ENCODE measurements at regions not wholly inside any gene's neighbourhood (a gene's known extent, or its start where the extent isn't known, plus 50 kb on each side); places are given as distances from the start of the nearest gene placed in this dataset.
"Not testable (repeated sequence)": the region's sequence is repeated elsewhere in the genome, so short reads cannot be mapped to it uniquely, and the experiment has no call there.

DNA sequence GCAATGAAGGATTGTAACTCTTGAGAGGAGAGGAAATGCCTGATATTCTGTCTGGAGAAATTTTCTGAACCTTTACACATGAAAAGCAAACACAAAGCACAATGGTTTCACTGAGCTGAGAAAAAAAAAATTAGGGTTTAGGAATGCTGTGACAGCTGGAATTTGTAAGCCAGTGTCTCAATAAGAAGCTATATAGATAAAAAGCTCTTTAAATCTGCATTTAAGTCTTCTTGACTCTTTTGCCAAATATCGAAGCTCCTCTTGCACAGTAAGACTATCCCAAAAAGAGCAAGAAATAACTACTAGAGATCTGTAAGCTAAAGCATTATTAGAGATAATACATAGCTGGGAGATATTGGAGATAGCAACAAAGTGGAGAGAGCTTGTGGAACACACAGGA, 1334.0 kb upstream of the CITED2 start:
- Histone ChIP-seq H3K9me2 (ENCODE audit: insufficient read depth) (no peaks in the 10 kb centered on the region), H3K4me2 (ENCODE audit: unreplicated experiment) (no peak overlapping the region), H2AFZ (peak overlapping the region; percentile 61), H3K9me3 (ENCODE audit: low read depth) (no peaks in the 10 kb centered on the region), H3K4me1 (ENCODE audit: insufficient read depth) (no peaks in the 10 kb centered on the region), H3K27me3 (replicated peaks; ENCODE audit: insufficient read depth) (no peaks in the 10 kb centered on the region), H3K36me3 (ENCODE audit: low read depth) (no peaks in the 10 kb centered on the region), H3K4me3 (no peak overlapping the region), H4K20me1 (ENCODE audit: insufficient read depth) (no peaks in the 10 kb centered on the region), H3K9ac (no peak overlapping the region), H3K79me2 (ENCODE audit: insufficient read depth) (no peaks in the 10 kb centered on the region), H3K27ac (no peak overlapping the region), H3F3A (ENCODE audit: insufficient read depth) (no peaks in the 10 kb centered on the region)
- no peak for DNase-seq
- in situ Hi-C loops (cut with MboI), result no loop called here
- TF ChIP-seq EZH2phosphoT487 (IDR thresholded peaks at IDR 0.05; ENCODE audit: insufficient read depth, low read depth), result no peak
- no peak for TF ChIP-seq EZH2 (IDR thresholded peaks at IDR 0.05; ENCODE audit: insufficient read depth, poor library complexity, severe bottlenecking)
- WGBS, 2 experiments (ENCODE audit: low coverage in 1 of 2, low lambda C conversion rate in 2 of 2, missing lambda C conversion rate in 2 of 2), result 19% methylated on average over 1 of the region's 1 CpG

DNA sequence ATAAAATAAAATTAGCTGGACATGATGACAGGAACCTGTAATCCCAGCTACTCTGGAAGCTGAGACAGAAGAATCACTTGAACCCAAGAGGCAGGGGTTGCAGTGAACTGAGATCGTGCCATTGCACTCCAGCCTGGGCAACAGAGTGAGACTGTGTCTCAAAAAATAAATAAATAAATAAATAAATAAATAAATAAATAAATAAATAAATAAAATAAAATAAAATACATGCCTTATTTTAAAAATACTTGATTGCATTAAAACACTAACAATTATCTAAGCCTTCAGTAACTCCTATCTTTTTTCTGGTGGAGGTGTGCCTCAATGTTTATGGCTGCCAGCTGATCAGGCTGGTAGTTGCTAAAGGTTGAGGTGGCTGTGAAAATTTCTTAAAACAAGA, 1329.6 kb upstream of the CITED2 start:
- H3K9me2 ChIP-seq (ENCODE audit: insufficient read depth); H3K27me3 ChIP-seq (replicated peaks; ENCODE audit: insufficient read depth); H3K4me1 ChIP-seq (ENCODE audit: insufficient read depth); H2AFZ ChIP-seq; H4K20me1 ChIP-seq (ENCODE audit: insufficient read depth); H3K79me2 ChIP-seq (ENCODE audit: insufficient read depth); DNase-seq; H3F3A ChIP-seq (ENCODE audit: insufficient read depth); H3K9me3 ChIP-seq (ENCODE audit: low read depth); H3K4me2 ChIP-seq (ENCODE audit: unreplicated experiment); H3K36me3 ChIP-seq (ENCODE audit: low read depth); H3K4me3 ChIP-seq; H3K27ac ChIP-seq; H3K9ac ChIP-seq; in situ Hi-C loops (cut with MboI): not testable (repeated sequence)
- 88 to 93% methylated on average over 1 of the region's 1 CpG for WGBS, 2 experiments (ENCODE audit: low coverage in 1 of 2, low lambda C conversion rate in 2 of 2, missing lambda C conversion rate in 2 of 2)

DNA sequence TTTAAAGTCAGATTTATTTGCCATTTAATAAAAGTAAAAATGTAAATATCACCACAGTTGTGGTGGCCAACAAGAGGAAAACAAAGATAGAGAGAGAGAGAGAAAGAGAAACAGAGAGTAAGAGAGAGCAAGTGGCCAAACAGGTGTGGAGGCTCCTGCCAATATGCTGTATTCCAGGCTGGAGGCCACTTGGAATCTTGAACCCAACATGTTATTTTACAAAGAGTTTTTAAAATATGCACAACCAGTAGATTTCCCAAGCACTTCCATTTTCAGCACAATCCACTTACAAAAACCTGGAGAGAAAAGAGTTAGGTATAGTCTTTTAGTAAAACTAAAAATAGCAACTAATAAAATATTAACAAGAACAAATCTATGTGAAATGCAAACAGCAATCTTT, 1323.1 kb upstream of the CITED2 start:
- Histone ChIP-seq H4K20me1 (ENCODE audit: insufficient read depth) (no peaks in the 10 kb centered on the region), H3K36me3 (ENCODE audit: low read depth) (no peaks in the 10 kb centered on the region), H3F3A (ENCODE audit: insufficient read depth) (no peaks in the 10 kb centered on the region), H3K27me3 (replicated peaks; ENCODE audit: insufficient read depth) (no peaks in the 10 kb centered on the region), H3K9ac (no peak overlapping the region), H3K79me2 (ENCODE audit: insufficient read depth) (no peaks in the 10 kb centered on the region), H3K27ac (no peak overlapping the region), H3K4me3 (no peak overlapping the region), H2AFZ (no peak overlapping the region), H3K4me2 (ENCODE audit: unreplicated experiment) (no peak overlapping the region), H3K4me1 (ENCODE audit: insufficient read depth) (no peaks in the 10 kb centered on the region), H3K9me3 (ENCODE audit: low read depth) (no peaks in the 10 kb centered on the region), H3K9me2 (ENCODE audit: insufficient read depth) (no peaks in the 10 kb centered on the region)
- TF ChIP-seq EZH2phosphoT487 (IDR thresholded peaks at IDR 0.05; ENCODE audit: insufficient read depth, low read depth), result no peak
- no peak for TF ChIP-seq EZH2 (IDR thresholded peaks at IDR 0.05; ENCODE audit: insufficient read depth, poor library complexity, severe bottlenecking)
- no peak for DNase-seq
- in situ Hi-C loops (cut with MboI), result no loop called here

DNA sequence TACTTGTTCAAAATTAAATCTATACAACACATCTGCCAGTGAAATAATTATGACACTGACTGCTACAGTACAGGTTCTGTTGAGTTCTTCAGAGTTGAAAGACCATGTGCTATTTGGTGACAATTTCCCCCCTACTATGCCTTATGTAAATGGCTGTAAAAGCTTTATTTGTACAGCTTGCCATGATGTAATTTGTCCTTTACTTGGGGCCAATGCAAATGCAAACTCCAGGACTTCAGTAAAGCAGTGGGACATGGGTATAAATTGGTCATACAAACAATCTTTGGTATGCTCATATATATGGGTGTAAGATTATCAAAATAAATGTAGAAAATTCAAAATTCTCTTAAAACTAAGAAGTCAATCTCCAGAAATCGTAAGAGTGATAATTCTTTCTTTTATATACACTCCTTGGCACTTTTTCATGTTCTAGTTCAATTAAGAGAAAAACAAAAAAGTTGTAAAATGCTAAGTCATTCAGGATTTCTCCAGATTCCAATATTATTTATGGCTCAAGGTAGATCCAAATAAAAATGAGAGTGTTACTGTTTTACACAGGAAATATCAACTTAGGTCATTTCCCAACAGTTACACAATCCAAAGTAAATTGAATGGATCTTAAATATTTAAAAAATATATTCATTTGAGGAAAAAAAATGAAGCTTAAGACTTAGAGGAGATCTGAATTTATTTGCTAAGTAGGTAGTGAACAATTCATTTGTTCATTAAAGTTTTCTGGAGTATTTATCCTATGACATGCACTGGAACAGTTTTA, 1310.5 kb upstream of the CITED2 start:
- Histone ChIP-seq H3F3A (ENCODE audit: insufficient read depth) (no peaks in the 10 kb centered on the region), H3K36me3 (ENCODE audit: low read depth) (no peaks in the 10 kb centered on the region), H3K4me2 (ENCODE audit: unreplicated experiment) (no peak overlapping the region), H3K9me2 (ENCODE audit: insufficient read depth) (no peaks in the 10 kb centered on the region; the same call in 1 of the 2 replicates), H2AFZ (peak overlapping the region; percentile 17; the same call in 1 of the 2 replicates), H3K4me3 (no peak overlapping the region), H3K9me3 (ENCODE audit: low read depth) (no peaks in the 10 kb centered on the region), H3K27me3 (replicated peaks; ENCODE audit: insufficient read depth) (no peaks in the 10 kb centered on the region), H4K20me1 (ENCODE audit: insufficient read depth) (no peaks in the 10 kb centered on the region), H3K27ac (no peak overlapping the region), H3K9ac (no peak overlapping the region), H3K79me2 (ENCODE audit: insufficient read depth) (no peaks in the 10 kb centered on the region), H3K4me1 (ENCODE audit: insufficient read depth) (no peaks in the 10 kb centered on the region)
- WGBS, 2 experiments (ENCODE audit: low coverage in 1 of 2, low lambda C conversion rate in 2 of 2, missing lambda C conversion rate in 2 of 2), result 54 to 63% methylated on average over 1 of the region's 1 CpG
- in situ Hi-C loops (cut with MboI), result no loop called here
- TF ChIP-seq EZH2 (IDR thresholded peaks at IDR 0.05; ENCODE audit: insufficient read depth, poor library complexity, severe bottlenecking) (no peak), EZH2phosphoT487 (IDR thresholded peaks at IDR 0.05; ENCODE audit: insufficient read depth, low read depth) (no peak)
- no peak for DNase-seq

Data from GM23248 (cell line).